Chondrocyte (in vitro differentiated cells): ENCODE measurements at regions not wholly inside any gene's neighbourhood (a gene's known extent, or its start where the extent isn't known, plus 50 kb on each side); places are given as distances from the start of the nearest gene placed in this dataset.

Experiments used
- DNase-seq: peaks from one replicate; pipeline ENCODE4 v3.0.0; 2021; ENCODE audit warnings: mixed read lengths, low spot score
- H3K27ac Mint-ChIP-seq: one replicate; pipeline ENCODE4 v1.8.0; 2021; ENCODE audit warnings: mild to moderate bottlenecking, moderate library complexity, mixed read lengths; ENCODE audit not compliant: unreplicated experiment
- H3K27me3 Mint-ChIP-seq: 2 replicates; pipeline ENCODE4 v1.8.0; 2021; ENCODE audit warnings: low read depth, mixed read lengths
- H3K36me3 Mint-ChIP-seq: 2 replicates; pipeline ENCODE4 v1.8.0; 2021; ENCODE audit warnings: low read depth, mixed read lengths
- H3K4me1 Mint-ChIP-seq: 2 replicates; pipeline ENCODE4 v1.8.0; 2021; ENCODE audit warnings: low read depth, mild to moderate bottlenecking, mixed read lengths
- H3K4me3 Mint-ChIP-seq: one replicate; pipeline ENCODE4 v1.8.0; 2021; ENCODE audit warnings: mild to moderate bottlenecking, moderate library complexity, mixed read lengths; ENCODE audit not compliant: unreplicated experiment
- H3K9me3 Mint-ChIP-seq: 2 replicates; pipeline ENCODE4 v1.8.0; 2021; ENCODE audit warnings: low read depth, mixed read lengths
- TF ChIP-seq, protein P1 (sequence below): fragments of 200-600 bp; sonication (generic); IDR thresholded peaks from 2 replicates; pipeline ENCODE4 v1.5.0; 2021; ENCODE audit warnings: antibody characterized with exemption, mild to moderate bottlenecking, moderate library complexity

DNA sequence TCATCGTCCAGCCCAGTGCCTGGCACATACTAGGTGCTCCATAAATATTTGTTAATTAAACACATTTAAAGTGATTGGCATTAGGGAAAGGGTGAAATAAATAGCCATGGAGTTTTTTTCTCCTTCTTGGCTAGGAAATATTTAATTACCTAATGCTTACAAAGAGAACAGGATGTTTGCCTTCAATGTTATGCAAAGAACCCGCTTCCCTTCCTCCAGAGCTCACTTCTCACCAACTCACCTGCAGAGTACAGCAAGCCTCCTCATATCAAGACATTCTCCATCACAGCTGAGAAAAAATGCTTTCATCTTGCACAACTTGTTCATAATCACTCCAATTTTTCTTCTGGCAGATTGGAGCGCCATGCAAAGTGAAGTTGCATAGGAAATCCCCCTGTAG lies 161.7 kb upstream of the STK32A start:
- TF ChIP-seq, protein P1, sequence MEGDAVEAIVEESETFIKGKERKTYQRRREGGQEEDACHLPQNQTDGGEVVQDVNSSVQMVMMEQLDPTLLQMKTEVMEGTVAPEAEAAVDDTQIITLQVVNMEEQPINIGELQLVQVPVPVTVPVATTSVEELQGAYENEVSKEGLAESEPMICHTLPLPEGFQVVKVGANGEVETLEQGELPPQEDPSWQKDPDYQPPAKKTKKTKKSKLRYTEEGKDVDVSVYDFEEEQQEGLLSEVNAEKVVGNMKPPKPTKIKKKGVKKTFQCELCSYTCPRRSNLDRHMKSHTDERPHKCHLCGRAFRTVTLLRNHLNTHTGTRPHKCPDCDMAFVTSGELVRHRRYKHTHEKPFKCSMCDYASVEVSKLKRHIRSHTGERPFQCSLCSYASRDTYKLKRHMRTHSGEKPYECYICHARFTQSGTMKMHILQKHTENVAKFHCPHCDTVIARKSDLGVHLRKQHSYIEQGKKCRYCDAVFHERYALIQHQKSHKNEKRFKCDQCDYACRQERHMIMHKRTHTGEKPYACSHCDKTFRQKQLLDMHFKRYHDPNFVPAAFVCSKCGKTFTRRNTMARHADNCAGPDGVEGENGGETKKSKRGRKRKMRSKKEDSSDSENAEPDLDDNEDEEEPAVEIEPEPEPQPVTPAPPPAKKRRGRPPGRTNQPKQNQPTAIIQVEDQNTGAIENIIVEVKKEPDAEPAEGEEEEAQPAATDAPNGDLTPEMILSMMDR = no peak
- H3K9me3 Mint-ChIP-seq = no peaks in the 10 kb centered on the region
- no peak overlapping the region for H3K27ac Mint-ChIP-seq
- H3K36me3 Mint-ChIP-seq = no peaks in the 10 kb centered on the region
- H3K27me3 Mint-ChIP-seq = peaks cover 3% of the 10 kb centered on the region
- H3K4me3 Mint-ChIP-seq = no peak overlapping the region
- no peaks in the 10 kb centered on the region for H3K4me1 Mint-ChIP-seq
- no peak for DNase-seq

DNA sequence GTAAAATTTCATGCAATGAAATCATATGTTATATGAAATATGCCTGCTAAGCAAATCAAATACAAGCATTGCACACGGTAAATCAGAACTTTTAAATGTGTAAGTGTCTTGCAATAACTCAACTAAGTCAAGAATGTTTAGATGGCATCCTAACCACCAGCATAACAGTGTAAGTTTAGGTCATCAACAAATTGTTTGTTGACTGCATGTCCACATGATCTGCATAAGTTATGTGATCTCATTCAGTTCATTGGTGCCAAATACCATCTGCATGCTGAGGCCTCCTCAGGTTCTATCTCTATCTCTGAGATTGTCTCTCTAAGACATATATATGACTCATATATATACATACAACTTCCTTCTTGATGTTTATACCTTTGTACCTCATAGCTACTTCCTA lies 159.6 kb upstream of the STK32A start:
- Mint-ChIP-seq H3K4me1 (no peaks in the 10 kb centered on the region), H3K27ac (no peak overlapping the region), H3K36me3 (no peaks in the 10 kb centered on the region), H3K9me3 (no peaks in the 10 kb centered on the region), H3K27me3 (peaks cover 4% of the 10 kb centered on the region), H3K4me3 (no peak overlapping the region)
- no peak for DNase-seq
- TF ChIP-seq, protein P1 = no peak

- Mint-ChIP-seq H3K36me3 (no peaks in the 10 kb centered on the region), H3K27me3 (peaks cover 3% of the 10 kb centered on the region), H3K4me3 (no peak overlapping the region), H3K9me3 (no peaks in the 10 kb centered on the region), H3K4me1 (no peaks in the 10 kb centered on the region), H3K27ac (no peak overlapping the region)
- TF ChIP-seq, protein P1 = no peak
- no peak for DNase-seq
Observed at GRCh38 chr5:147080391-147080790, 154.4 kb upstream of the STK32A start.

GRCh38 chr5:147081311-147081764 lies 153.5 kb upstream of the STK32A start:
- no peak for DNase-seq
- Mint-ChIP-seq H3K36me3 (no peaks in the 10 kb centered on the region), H3K9me3 (no peaks in the 10 kb centered on the region), H3K4me1 (no peaks in the 10 kb centered on the region), H3K27ac (no peak overlapping the region), H3K27me3 (peaks cover 3% of the 10 kb centered on the region), H3K4me3 (no peak overlapping the region)
- TF ChIP-seq, protein P1 = no peak

GRCh38 chr5:147084702-147085101 lies 150.1 kb upstream of the STK32A start:
- no peak overlapping the region for H3K27ac Mint-ChIP-seq
- H3K36me3 Mint-ChIP-seq = no peaks in the 10 kb centered on the region
- DNase-seq = no peak
- no peaks in the 10 kb centered on the region for H3K9me3 Mint-ChIP-seq
- peaks cover 3% of the 10 kb centered on the region for H3K27me3 Mint-ChIP-seq
- no peaks in the 10 kb centered on the region for H3K4me1 Mint-ChIP-seq
- no peak overlapping the region for H3K4me3 Mint-ChIP-seq
- TF ChIP-seq, protein P1 = no peak
